ENCODE measurements at regions not wholly inside any gene's neighbourhood (a gene's known extent, or its start where the extent isn't known, plus 50 kb on each side); places are given as distances from the start of the nearest gene placed in this dataset.

DNA sequence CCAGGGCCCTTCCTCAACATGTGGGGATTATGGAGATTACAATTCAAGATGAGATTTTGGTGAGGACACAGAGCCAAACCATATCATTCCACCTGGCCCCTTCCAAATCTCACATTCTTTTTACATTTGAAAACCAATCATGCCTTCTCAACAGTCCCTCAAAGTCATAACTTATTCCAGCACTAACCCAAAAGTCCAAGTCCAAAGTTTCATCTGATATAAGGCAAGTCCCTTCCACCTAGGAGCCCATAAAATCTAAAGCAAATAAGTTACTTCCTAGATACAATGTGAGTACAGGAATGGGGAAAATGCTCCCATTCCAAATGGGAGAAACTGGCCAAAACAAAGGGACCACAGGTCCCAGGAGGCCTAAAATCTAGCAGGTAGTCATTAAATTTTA lies 309.5 kb upstream of the SLITRK3 start:
- H2AFZ ChIP-seq (ENCODE audit: low read length), result no peak overlapping the region
- intact Hi-C loops (cut with micrococcal nuclease; ENCODE audit: unreplicated experiment) (no loop called here), in situ Hi-C loops (cut with HindIII; ENCODE audit: extremely low pct_ligation_motif_present, low pct_unique_long_range_greater_than_20kb) (no loop called here)
- POLR2A ChIA-PET, result no interaction called here
- CTCF ChIA-PET (ENCODE audit: low intra/inter-chr PET ratio, low total read pairs), result no interaction called here
- TF ChIP-seq LCORL (IDR thresholded peaks at IDR 0.05), result no peak
- TF ChIP-seq LCORL (CRISPR knock-in tag; IDR thresholded peaks at IDR 0.05), result no peak
- no peak for TF ChIP-seq ZNF343 (CRISPR knock-in tag; IDR thresholded peaks at IDR 0.05)
- no peak for TF ChIP-seq NFE2 (CRISPR knock-in tag; IDR thresholded peaks at IDR 0.05)
- no peak for TF ChIP-seq SIX1 (CRISPR knock-in tag; IDR thresholded peaks at IDR 0.05; ENCODE audit: borderline replicate concordance)
- no peak for TF ChIP-seq ZNF12 (CRISPR knock-in tag; IDR thresholded peaks at IDR 0.05)
- TF ChIP-seq CC2D1A (CRISPR knock-in tag; IDR thresholded peaks at IDR 0.05), result no peak
- no peak for TF ChIP-seq CCDC6 (CRISPR knock-in tag; IDR thresholded peaks at IDR 0.05)
- TF ChIP-seq MTA3 (CRISPR knock-in tag; IDR thresholded peaks at IDR 0.05), result no peak
- no peak for TF ChIP-seq ZNF331 (CRISPR knock-in tag; IDR thresholded peaks at IDR 0.05)
- no peak for TF ChIP-seq KDM5A (IDR thresholded peaks at IDR 0.05; ENCODE audit: borderline replicate concordance, low read length)
- TF ChIP-seq ZBTB38 (CRISPR knock-in tag; IDR thresholded peaks at IDR 0.05), result no peak
- TF ChIP-seq DMAP1 (CRISPR knock-in tag; IDR thresholded peaks at IDR 0.05), result no peak
- H3K4me3 ChIP-seq (replicated peaks in 1 of 3; ENCODE audit: insufficient read depth in 1 of 3, low read depth in 2 of 3, low read length in 3 of 3), result no peak overlapping the region
- H4K20me1 ChIP-seq (ENCODE audit: insufficient read depth, low read length), result no peaks in the 10 kb centered on the region
- no peak for FAIRE-seq
- H3K36me3 ChIP-seq (replicated peaks in 1 of 2; ENCODE audit: control insufficient read depth in 1 of 2, insufficient read depth in 2 of 2, low read length in 2 of 2), result no peaks in the 10 kb centered on the region
- DNase-seq (ENCODE audit: low spot score), result no peak
- no peaks in the 10 kb centered on the region for H3K27me3 ChIP-seq (ENCODE audit: control insufficient read depth in 1 of 2, insufficient read depth in 2 of 2, low read length in 2 of 2)
- H3K79me2 ChIP-seq (ENCODE audit: insufficient read depth, low read length), result no peaks in the 10 kb centered on the region
- no peak for ATAC-seq
- H3K4me2 ChIP-seq (ENCODE audit: low read depth, low read length), result no peak overlapping the region
- peaks cover 20% of the 10 kb centered on the region for H3K9me3 ChIP-seq (ENCODE audit: low read length)
- no TSS peak for BruUV-seq (replicated peaks)
- H3K4me1 ChIP-seq (ENCODE audit: insufficient read depth, low read length), result no peaks in the 10 kb centered on the region
- H3K27ac ChIP-seq (ENCODE audit: extremely low read length, insufficient read depth, low read length), result no peak overlapping the region
- no peak overlapping the region for H3K9ac ChIP-seq (ENCODE audit: insufficient read depth, low read depth, low read length)

DNA sequence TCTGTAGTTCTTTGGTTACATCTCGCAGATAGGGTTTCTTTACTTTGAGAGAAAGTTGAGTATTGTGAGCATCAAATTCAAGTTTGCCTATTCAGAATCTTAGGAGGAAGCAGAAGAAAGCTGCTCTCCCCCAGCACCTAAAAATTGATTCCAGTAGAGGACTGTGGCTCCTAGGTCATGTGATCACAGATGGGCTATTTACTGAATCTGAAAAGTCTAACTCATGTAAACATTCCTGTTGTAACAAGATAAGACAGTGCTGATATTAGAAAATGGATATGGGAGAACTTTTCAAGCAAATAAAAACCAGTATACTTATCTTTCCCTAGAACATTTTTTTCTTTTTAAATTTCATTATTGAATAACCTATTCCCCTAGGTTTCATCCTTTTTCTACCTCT lies 308.4 kb upstream of the SLITRK3 start:
- POLR2A ChIA-PET, result no interaction called here
- H4K20me1 ChIP-seq (ENCODE audit: insufficient read depth, low read length), result no peaks in the 10 kb centered on the region
- CTCF ChIA-PET (ENCODE audit: low intra/inter-chr PET ratio, low total read pairs), result no interaction called here
- intact Hi-C loops (cut with micrococcal nuclease; ENCODE audit: unreplicated experiment) (no loop called here), in situ Hi-C loops (cut with HindIII; ENCODE audit: extremely low pct_ligation_motif_present, low pct_unique_long_range_greater_than_20kb) (no loop called here)
- BruUV-seq (replicated peaks), result no TSS peak
- ATAC-seq (no peak), FAIRE-seq (no peak), DNase-seq (ENCODE audit: low spot score) (no peak)
- H3K4me1 ChIP-seq (ENCODE audit: insufficient read depth, low read length), result no peaks in the 10 kb centered on the region
- no peak overlapping the region for H3K9ac ChIP-seq (ENCODE audit: insufficient read depth, low read depth, low read length)
- H3K36me3 ChIP-seq (replicated peaks in 1 of 2; ENCODE audit: control insufficient read depth in 1 of 2, insufficient read depth in 2 of 2, low read length in 2 of 2), result no peaks in the 10 kb centered on the region
- no peaks in the 10 kb centered on the region for H3K79me2 ChIP-seq (ENCODE audit: insufficient read depth, low read length)
- no peak overlapping the region for H3K4me3 ChIP-seq (replicated peaks in 1 of 3; ENCODE audit: insufficient read depth in 1 of 3, low read depth in 2 of 3, low read length in 3 of 3)
- no peak overlapping the region for H3K4me2 ChIP-seq (ENCODE audit: low read depth, low read length)
- no peak overlapping the region for H3K27ac ChIP-seq (ENCODE audit: extremely low read length, insufficient read depth, low read length)
- 23% methylated on average over 1 of the region's 1 CpG for WGBS (ENCODE audit: low lambda C conversion rate)
- no peak overlapping the region for H2AFZ ChIP-seq (ENCODE audit: low read length)
- H3K9me3 ChIP-seq (ENCODE audit: low read length), result peaks cover 20% of the 10 kb centered on the region
- H3K27me3 ChIP-seq (ENCODE audit: control insufficient read depth in 1 of 2, insufficient read depth in 2 of 2, low read length in 2 of 2), result no peaks in the 10 kb centered on the region
- TF ChIP-seq RARG (CRISPR knock-in tag; IDR thresholded peaks at IDR 0.05; ENCODE audit: low read depth) (no peak), EZH2 (conservative IDR thresholded peaks at IDR 0.05; ENCODE audit: low read depth, low read length) (no peak), ZNF570 (CRISPR knock-in tag; IDR thresholded peaks at IDR 0.05; ENCODE audit: borderline replicate concordance) (no peak), ZNF547 (CRISPR knock-in tag; IDR thresholded peaks at IDR 0.05) (no peak), ARNT2 (CRISPR knock-in tag; IDR thresholded peaks at IDR 0.05; ENCODE audit: low read depth) (no peak), U2AF2 (IDR thresholded peaks at IDR 0.05; ENCODE audit: low read depth, low read length) (no peak), ELF4 (CRISPR knock-in tag; IDR thresholded peaks at IDR 0.05; ENCODE audit: borderline replicate concordance) (no peak)
- TF ChIP-seq, protein P1, sequence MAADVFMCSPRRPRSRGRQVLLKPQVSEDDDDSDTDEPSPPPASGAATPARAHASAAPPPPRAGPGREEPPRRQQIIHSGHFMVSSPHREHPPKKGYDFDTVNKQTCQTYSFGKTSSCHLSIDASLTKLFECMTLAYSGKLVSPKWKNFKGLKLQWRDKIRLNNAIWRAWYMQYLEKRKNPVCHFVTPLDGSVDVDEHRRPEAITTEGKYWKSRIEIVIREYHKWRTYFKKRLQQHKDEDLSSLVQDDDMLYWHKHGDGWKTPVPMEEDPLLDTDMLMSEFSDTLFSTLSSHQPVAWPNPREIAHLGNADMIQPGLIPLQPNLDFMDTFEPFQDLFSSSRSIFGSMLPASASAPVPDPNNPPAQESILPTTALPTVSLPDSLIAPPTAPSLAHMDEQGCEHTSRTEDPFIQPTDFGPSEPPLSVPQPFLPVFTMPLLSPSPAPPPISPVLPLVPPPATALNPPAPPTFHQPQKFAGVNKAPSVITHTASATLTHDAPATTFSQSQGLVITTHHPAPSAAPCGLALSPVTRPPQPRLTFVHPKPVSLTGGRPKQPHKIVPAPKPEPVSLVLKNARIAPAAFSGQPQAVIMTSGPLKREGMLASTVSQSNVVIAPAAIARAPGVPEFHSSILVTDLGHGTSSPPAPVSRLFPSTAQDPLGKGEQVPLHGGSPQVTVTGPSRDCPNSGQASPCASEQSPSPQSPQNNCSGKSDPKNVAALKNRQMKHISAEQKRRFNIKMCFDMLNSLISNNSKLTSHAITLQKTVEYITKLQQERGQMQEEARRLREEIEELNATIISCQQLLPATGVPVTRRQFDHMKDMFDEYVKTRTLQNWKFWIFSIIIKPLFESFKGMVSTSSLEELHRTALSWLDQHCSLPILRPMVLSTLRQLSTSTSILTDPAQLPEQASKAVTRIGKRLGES (CRISPR knock-in tag; IDR thresholded peaks at IDR 0.05; ENCODE audit: borderline replicate concordance), result no peak
- TF ChIP-seq, protein P2, sequence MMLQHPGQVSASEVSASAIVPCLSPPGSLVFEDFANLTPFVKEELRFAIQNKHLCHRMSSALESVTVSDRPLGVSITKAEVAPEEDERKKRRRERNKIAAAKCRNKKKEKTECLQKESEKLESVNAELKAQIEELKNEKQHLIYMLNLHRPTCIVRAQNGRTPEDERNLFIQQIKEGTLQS (CRISPR knock-in tag; IDR thresholded peaks at IDR 0.05), result no peak
